H9 (cell line): ENCODE measurements at regions not wholly inside any gene's neighbourhood (a gene's known extent, or its start where the extent isn't known, plus 50 kb on each side); places are given as distances from the start of the nearest gene placed in this dataset.

Source experiments
- DNase-seq: peaks from one replicate; pipeline ENCODE4 v3.0.0-alpha.2; 2017
- H2AFZ ChIP-seq: one replicate; pipeline ENCODE4 v1.6.1; 2013; ENCODE audit warnings: mild to moderate bottlenecking, low read length, control low read depth, moderate library complexity
- H2AK5ac ChIP-seq: 2 replicates; pipeline ENCODE4 v1.6.1; 2013; ENCODE audit warnings: low read length, control low read depth, mixed read lengths; ENCODE audit not compliant: insufficient read length
- H2BK120ac ChIP-seq: one replicate; pipeline ENCODE4 v1.6.1; 2013; ENCODE audit warnings: low read depth, mild to moderate bottlenecking, low read length, control low read depth, inconsistent platforms; ENCODE audit not compliant: poor library complexity, severe bottlenecking
- H2BK12ac ChIP-seq: 2 replicates; pipeline ENCODE4 v1.6.1; 2013; ENCODE audit warnings: low read length, control low read depth, mixed read lengths, low read depth; ENCODE audit not compliant: insufficient read length
- H2BK15ac ChIP-seq: 2 replicates; pipeline ENCODE4 v1.6.1; 2013; ENCODE audit warnings: low read depth, low read length, control low read depth
- H2BK20ac ChIP-seq: one replicate; pipeline ENCODE4 v1.6.1; 2013; ENCODE audit warnings: low read depth, mild to moderate bottlenecking, low read length, control low read depth, inconsistent platforms; ENCODE audit not compliant: poor library complexity, severe bottlenecking
- H2BK5ac ChIP-seq: 2 replicates; pipeline ENCODE4 v1.6.1; 2013; ENCODE audit warnings: low read length, control low read depth, mixed read lengths; ENCODE audit not compliant: insufficient read length
- H3K14ac ChIP-seq: 2 replicates; pipeline ENCODE4 v1.6.1; 2013; ENCODE audit warnings: low read length, control low read depth; ENCODE audit not compliant: insufficient read depth
- H3K18ac ChIP-seq: 2 replicates; pipeline ENCODE4 v1.6.1; 2013; ENCODE audit warnings: low read depth, mild to moderate bottlenecking, mixed read lengths, low read length, control low read depth; ENCODE audit not compliant: insufficient read length
- H3K23ac ChIP-seq: 2 replicates; pipeline ENCODE4 v1.6.1; 2013; ENCODE audit warnings: low read length, control low read depth, mixed read lengths, low read depth; ENCODE audit not compliant: insufficient read length
- H3K23me2 ChIP-seq: 2 replicates; pipeline ENCODE4 v1.6.1; 2013; ENCODE audit warnings: low read depth, mild to moderate bottlenecking, mixed read lengths, low read length, control low read depth; ENCODE audit not compliant: insufficient read length, poor library complexity, severe bottlenecking
- H3K27ac ChIP-seq: 2 replicates; pipeline ENCODE4 v1.5.1; 2013; ENCODE audit warnings: low read length, control low read depth, mixed read lengths, low read depth; ENCODE audit not compliant: insufficient read length
- H3K27me3 ChIP-seq: 2 replicates; pipeline ENCODE4 v1.6.1; 2013; ENCODE audit warnings: low read length, control low read depth, inconsistent platforms; ENCODE audit not compliant: insufficient read depth
- H3K4ac ChIP-seq: 2 replicates; pipeline ENCODE4 v1.6.1; 2013; ENCODE audit warnings: low read depth, mild to moderate bottlenecking, control low read depth, inconsistent platforms, low read length, moderate library complexity
- H3K4me1 ChIP-seq: 2 replicates; pipeline ENCODE4 v1.6.1; 2013; ENCODE audit warnings: low read length, control low read depth, inconsistent platforms; ENCODE audit not compliant: insufficient read depth
- H3K4me2 ChIP-seq: 2 replicates; pipeline ENCODE4 v1.6.1; 2013; ENCODE audit warnings: low read length, control low read depth, mixed read lengths; ENCODE audit not compliant: insufficient read length, insufficient read depth
- H3K56ac ChIP-seq: 2 replicates; pipeline ENCODE4 v1.6.1; 2013; ENCODE audit warnings: low read depth, mild to moderate bottlenecking, mixed read lengths, low read length, control low read depth; ENCODE audit not compliant: insufficient read length
- H3K79me1 ChIP-seq: 2 replicates; pipeline ENCODE4 v1.6.1; 2013; ENCODE audit warnings: low read depth, mild to moderate bottlenecking, moderate library complexity, low read length, control low read depth, inconsistent platforms; ENCODE audit not compliant: insufficient read depth, poor library complexity, severe bottlenecking
- H3K79me2 ChIP-seq: 2 replicates; pipeline ENCODE4 v1.6.1; 2013; ENCODE audit warnings: low read length, control low read depth, inconsistent platforms; ENCODE audit not compliant: insufficient read depth
- H3K9ac ChIP-seq: 2 replicates; pipeline ENCODE4 v1.6.1; 2013; ENCODE audit warnings: low read length, control low read depth, mixed read lengths; ENCODE audit not compliant: insufficient read length; ENCODE audit errors: extremely low read depth
- H3K9me3 ChIP-seq: one replicate; pipeline ENCODE4 v1.6.1; 2013; ENCODE audit warnings: low read depth, low read length, inconsistent platforms; ENCODE audit not compliant: control insufficient read depth
- H3T11ph ChIP-seq: one replicate; pipeline ENCODE4 v1.6.1; 2013; ENCODE audit warnings: mild to moderate bottlenecking, low read length, control low read depth, inconsistent platforms
- H4K20me1 ChIP-seq: one replicate; pipeline ENCODE4 v1.6.1; 2013; ENCODE audit not compliant: control insufficient read depth, insufficient read length, insufficient read depth
- H4K5ac ChIP-seq: 2 replicates; pipeline ENCODE4 v1.6.1; 2013; ENCODE audit warnings: low read depth, mild to moderate bottlenecking, mixed read lengths, low read length, control low read depth; ENCODE audit not compliant: insufficient read length
- H4K8ac ChIP-seq: replicated peaks from 2 replicates; pipeline ENCODE4 v1.6.1; 2013; ENCODE audit warnings: low read length, control low read depth, mixed read lengths, low read depth; ENCODE audit not compliant: insufficient read length
- H4K91ac ChIP-seq: 2 replicates; pipeline ENCODE4 v1.6.1; 2013; ENCODE audit warnings: low read depth, mild to moderate bottlenecking, moderate library complexity, mixed read lengths, low read length, control low read depth; ENCODE audit not compliant: insufficient read length
- H3K27ac Mint-ChIP-seq, 3 experiments: 2 replicates in 2 of 3; 3 replicates in 1 of 3; pipeline ENCODE4 v1.8.0; 2020 to 2021; ENCODE audit warnings: mixed read lengths in 3 of 3, mild to moderate bottlenecking in 1 of 3, moderate library complexity in 1 of 3
- H3K27me3 Mint-ChIP-seq: 2 replicates; pipeline ENCODE4 v1.8.0; 2021; ENCODE audit warnings: low read depth, mild to moderate bottlenecking, moderate library complexity, mixed read lengths
- H3K36me3 Mint-ChIP-seq, 3 experiments: 2 replicates in 2 of 3; 3 replicates in 1 of 3; pipeline ENCODE4 v1.8.0; 2020 to 2021; ENCODE audit warnings: low read depth in 3 of 3, mixed read lengths in 3 of 3; ENCODE audit not compliant: insufficient read depth in 1 of 3
- H3K4me1 Mint-ChIP-seq, 2 experiments: 2 replicates each; pipeline ENCODE4 v1.8.0; 2020; ENCODE audit warnings: mixed read lengths in 2 of 2
- H3K4me3 Mint-ChIP-seq, 2 experiments: 2 replicates in 1 of 2; 3 replicates in 1 of 2; pipeline ENCODE4 v1.8.0; 2020 to 2021; ENCODE audit warnings: mild to moderate bottlenecking in 2 of 2, mixed read lengths in 2 of 2, moderate library complexity in 1 of 2
- H3K9me3 Mint-ChIP-seq, 2 experiments: 2 replicates in 1 of 2; 3 replicates in 1 of 2; pipeline ENCODE4 v1.8.0; 2020; ENCODE audit warnings: mild to moderate bottlenecking in 2 of 2, mixed read lengths in 2 of 2, moderate library complexity in 1 of 2
- CTCF ChIP-seq: fragments of 200-600 bp; sonication (generic); conservative IDR thresholded peaks from 3 replicates; pipeline ENCODE4 v1.8.0; 2021; ENCODE audit warnings: antibody characterized with exemption, mild to moderate bottlenecking
- WGBS: extraction: QIAGEN DNeasy Blood & Tissue Kit; methylation state at CpG from one replicate; pipeline ENCODE4 v1.1.7; 2013; ENCODE audit warnings: missing lambda C conversion rate, low lambda C conversion rate, mixed read lengths; ENCODE audit not compliant: insufficient read length; ENCODE audit errors: extremely low coverage; 5-methylcytosine and 5-hydroxymethylcytosine counted together

- H2AFZ ChIP-seq, result no peak overlapping the region
- no peak overlapping the region for H4K5ac ChIP-seq
- H3K9me3 Mint-ChIP-seq, result peaks cover 0 to 2% of the 10 kb centered on the region in 2 experiments; a peak in 4 of 5 replicates
- no peak overlapping the region for H4K91ac ChIP-seq
- H3K23ac ChIP-seq, result no peak overlapping the region
- H3K36me3 Mint-ChIP-seq, result no peaks in the 10 kb centered on the region
- H3K27ac Mint-ChIP-seq, result no peak overlapping the region
- H2BK5ac ChIP-seq, result no peak overlapping the region
- no peak overlapping the region for H4K8ac ChIP-seq
- H3K27me3 ChIP-seq, result no peaks in the 10 kb centered on the region
- H2AK5ac ChIP-seq, result no peak overlapping the region
- H2BK15ac ChIP-seq, result no peak overlapping the region
- no peak overlapping the region for H2BK12ac ChIP-seq
- no peak overlapping the region for H3K4me2 ChIP-seq
- no peak for DNase-seq
- no peaks in the 10 kb centered on the region for H3K4me1 Mint-ChIP-seq
- H3T11ph ChIP-seq, result no peak overlapping the region
- H3K79me2 ChIP-seq, result no peaks in the 10 kb centered on the region
- no peak overlapping the region for H3K27ac ChIP-seq
- H3K79me1 ChIP-seq, result no peaks in the 10 kb centered on the region
- no peak for TF ChIP-seq CTCF
- no CpG with 5 or more reads among the region's 5 CpGs for WGBS
- no peak overlapping the region for H2BK120ac ChIP-seq
- H3K9me3 ChIP-seq, result no peaks in the 10 kb centered on the region
- H3K56ac ChIP-seq, result no peak overlapping the region
- no peak overlapping the region for H2BK20ac ChIP-seq
- H3K27me3 Mint-ChIP-seq, result peaks cover 2% of the 10 kb centered on the region; the same call in 1 of the 2 replicates
- H3K18ac ChIP-seq, result no peak overlapping the region
- no peak overlapping the region for H3K14ac ChIP-seq
- no peak overlapping the region for H3K4ac ChIP-seq
- no peak overlapping the region for H3K4me3 Mint-ChIP-seq
- no peaks in the 10 kb centered on the region for H3K4me1 ChIP-seq
- H3K23me2 ChIP-seq, result no peaks in the 10 kb centered on the region
- no peak overlapping the region for H3K9ac ChIP-seq
- H4K20me1 ChIP-seq, result no peaks in the 10 kb centered on the region
Observed at GRCh38 chr18:75625966-75626365, 198.5 kb upstream of the SMIM21 start.
